Suppressor macrophage treated with lipopolysaccharide for 4 hours (primary cell): ENCODE measurements at regions not wholly inside any gene's neighbourhood (a gene's known extent, or its start where the extent isn't known, plus 50 kb on each side); places are given as distances from the start of the nearest gene placed in this dataset.
"Not testable (repeated sequence)": the region's sequence is repeated elsewhere in the genome, so short reads cannot be mapped to it uniquely, and the experiment has no call there.

Source experiments
- DNase-seq: peaks from one replicate; pipeline ENCODE4 v3.0.0-alpha.2; 2020

DNA sequence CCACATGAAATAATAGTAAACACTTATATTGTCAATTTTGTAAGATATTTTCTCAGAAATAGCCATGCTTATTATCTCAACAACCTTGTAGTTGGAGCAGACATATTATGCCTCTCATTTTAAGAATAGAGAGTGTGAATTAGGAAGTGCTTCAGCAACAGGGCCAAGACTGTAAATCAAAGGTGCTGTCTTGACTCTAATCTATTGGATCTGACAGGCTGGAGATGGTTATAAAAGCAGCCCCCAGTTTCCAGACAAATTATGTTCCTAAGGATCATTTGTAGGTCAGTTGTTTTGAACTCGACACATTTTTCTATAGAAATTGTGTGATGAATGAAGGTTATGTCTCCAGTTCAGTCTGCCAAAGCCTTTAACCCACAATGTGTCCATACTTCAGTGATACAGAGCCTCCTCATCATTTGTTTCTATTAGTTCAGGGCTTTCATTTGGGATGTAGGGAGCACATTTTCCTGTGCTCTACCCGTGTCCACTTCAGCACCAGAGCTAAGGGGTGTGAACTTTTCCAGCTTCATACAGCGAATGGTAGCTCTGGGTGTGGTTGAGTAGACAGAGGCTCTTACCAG is 284.8 kb upstream of the FBXO33 start:
- DNase-seq: no peak

- no peak for DNase-seq
Observed at GRCh38 chr14:39712293-39712999, 280.2 kb upstream of the FBXO33 start.

GRCh38 chr14:39704594-39704993 is 272.4 kb upstream of the FBXO33 start:
- no peak for DNase-seq

GRCh38 chr14:39694341-39694740 is 262.1 kb upstream of the FBXO33 start:
- no peak for DNase-seq

- DNase-seq: no peak
Observed at GRCh38 chr14:39683691-39684260, 251.5 kb upstream of the FBXO33 start.

- no peak for DNase-seq
Observed at GRCh38 chr14:39682582-39682981, 250.3 kb upstream of the FBXO33 start.

DNA sequence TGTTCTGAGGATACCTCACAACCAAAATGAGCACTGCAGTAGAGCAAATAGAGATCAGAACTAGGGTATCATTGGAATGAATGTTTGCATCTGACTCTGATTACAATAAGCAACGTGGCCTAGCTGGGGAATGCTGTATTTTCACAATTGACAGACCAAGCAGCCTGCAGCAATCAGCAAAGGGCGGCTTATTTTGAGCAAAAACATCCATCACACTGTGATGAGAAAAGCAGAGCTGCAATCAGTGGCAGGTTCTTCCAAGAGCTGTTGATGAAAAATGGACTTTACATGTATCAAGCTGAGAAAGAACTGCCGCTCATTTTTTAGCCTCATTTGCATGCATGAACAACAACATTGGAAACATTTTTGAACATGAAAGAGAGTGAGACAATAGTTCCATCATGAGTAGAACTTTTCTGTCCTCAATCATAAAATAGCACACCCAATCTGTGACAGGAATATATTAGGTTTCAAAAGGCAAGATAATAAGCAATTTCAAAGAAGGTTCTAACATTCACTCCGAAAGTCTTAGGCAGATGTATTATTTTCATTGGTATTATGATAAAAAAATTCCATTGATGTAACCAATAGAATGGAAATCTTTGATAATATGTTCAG is 249.7 kb upstream of the FBXO33 start:
- no peak for DNase-seq

GRCh38 chr14:39680777-39681176 is 248.5 kb upstream of the FBXO33 start:
- no peak for DNase-seq

GRCh38 chr14:39673734-39674133 is 241.5 kb upstream of the FBXO33 start:
- DNase-seq: no peak

DNA sequence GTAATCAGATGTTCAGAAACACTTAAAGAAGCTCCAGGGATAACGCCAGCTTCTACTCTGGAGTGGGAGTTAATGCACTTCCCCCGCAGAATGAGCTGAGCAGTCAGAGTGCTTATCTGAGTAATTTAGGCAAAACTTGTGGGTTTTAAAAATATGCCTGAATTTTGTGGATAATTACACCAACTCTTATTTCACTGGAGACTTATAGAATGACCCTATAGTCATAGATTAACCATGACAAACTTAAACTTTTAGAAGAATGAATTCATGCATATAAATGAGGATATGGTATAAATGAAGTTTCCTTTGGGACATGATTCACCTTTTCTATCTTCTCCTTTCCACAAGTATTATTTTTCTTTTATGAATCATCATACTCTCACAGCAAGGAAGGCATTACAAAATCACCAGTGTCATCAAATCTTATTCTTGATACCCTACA is 241.1 kb upstream of the FBXO33 start:
- DNase-seq: no peak

DNA sequence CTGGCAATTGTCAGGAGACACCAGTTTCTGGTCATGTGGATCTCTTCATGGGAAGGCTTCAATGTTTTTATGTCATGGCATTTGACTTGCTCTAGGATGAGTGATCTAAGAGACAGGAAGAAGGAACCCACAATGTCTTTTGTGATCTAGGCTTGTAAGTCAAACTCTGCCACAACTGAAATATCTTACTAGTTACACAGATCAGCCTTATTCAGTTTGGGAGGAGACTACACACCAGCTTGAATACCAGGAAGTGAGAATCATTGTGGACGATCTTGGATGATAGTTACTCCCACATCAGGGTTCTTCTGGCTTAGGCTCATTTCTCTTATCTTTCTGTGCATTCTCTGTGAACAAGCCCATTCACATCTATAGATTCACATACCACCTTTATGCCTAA is 236.2 kb upstream of the FBXO33 start:
- no peak for DNase-seq

GRCh38 chr14:39666386-39666785 is 234.2 kb upstream of the FBXO33 start:
- DNase-seq: no peak

DNA sequence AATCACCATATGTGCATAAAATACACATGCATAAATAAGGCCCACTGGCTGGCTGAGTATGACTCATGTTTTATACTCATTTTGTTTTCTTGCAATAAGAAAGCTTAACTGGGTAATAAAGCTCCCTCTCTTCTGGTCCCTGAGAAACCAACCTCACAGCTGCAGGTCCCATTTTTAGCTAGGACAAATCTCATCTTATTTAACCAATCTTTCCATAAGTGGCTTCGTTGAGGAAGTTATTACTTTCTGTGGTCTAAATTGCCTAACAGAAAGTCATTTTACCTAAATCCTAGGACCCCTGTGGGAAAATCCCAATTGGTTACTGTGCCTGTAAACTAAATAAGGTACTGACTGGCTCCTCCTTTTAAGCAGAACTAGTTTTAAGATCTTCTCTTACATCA is 232.8 kb upstream of the FBXO33 start:
- no peak for DNase-seq

GRCh38 chr14:39664646-39665045 is 232.4 kb upstream of the FBXO33 start:
- DNase-seq: no peak

DNA sequence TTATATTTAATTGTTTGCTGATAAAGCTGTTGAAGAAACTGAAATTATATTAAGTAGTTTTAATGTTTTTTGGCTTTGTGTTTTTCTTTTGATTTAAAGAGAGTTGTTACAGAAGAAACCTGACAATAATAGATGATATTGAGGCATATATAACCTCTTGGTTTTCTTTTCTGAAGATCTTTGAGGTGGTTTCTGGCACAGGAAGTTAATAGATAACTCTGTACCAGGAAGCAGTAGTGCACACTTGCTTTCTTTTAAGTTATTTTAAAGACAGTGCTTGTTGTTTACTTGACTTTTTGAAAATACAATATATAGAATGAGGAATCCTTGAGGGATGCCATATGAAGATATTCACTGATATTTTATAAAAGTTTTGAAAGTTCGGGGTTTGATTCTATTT is 209.0 kb upstream of the FBXO33 start:
- no peak for DNase-seq

GRCh38 chr14:39639009-39639408 is 206.8 kb upstream of the FBXO33 start:
- not testable (repeated sequence) for DNase-seq

- no peak for DNase-seq
Observed at GRCh38 chr14:39628087-39628486, 195.9 kb upstream of the FBXO33 start.

DNA sequence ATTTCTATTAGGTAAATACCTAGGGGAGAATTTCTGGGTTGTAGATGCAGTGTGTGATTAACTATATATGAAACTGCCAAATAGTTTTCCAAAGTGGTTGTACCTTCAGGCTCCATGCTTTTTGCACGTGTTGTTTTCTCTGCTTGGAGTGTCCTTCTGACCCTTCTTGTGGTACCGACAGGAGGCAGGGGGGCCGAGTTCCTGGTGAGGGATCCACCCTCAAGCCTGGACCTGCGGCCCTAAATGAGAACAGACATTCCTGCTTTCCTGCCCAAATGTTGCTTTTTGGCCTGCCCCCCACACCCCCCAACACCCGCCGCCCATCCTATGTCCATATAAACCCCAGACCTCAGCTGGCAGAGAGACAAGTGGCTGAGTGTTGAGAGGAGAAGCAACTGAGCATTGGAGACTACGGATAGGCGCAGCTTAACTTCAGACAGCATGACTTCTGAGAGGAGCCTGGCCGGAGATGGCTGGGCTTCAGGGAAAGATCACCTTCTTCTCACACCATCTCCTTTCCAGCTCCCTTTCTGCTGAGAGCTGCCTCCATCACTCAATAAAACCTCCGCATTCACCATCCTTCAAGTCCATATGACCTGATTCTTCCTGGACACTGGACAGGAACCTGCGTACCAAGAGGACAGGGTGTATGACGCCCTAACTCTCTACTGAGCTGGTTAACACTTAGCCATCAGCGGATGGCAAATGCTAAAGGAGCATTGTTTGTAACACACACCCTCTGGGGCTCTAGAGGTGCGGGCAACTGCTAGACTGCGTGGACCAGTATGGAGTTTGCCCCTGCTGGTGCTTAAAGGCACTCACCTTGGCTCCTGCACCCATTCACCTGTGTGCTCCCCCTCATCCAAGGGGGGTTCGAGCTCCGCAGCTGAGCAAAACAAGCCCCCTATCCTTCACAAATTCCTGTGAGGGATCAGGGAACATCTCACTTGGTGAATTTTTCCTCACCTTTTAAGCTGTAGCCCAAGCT is 194.7 kb upstream of the FBXO33 start:
- no peak for DNase-seq

DNA sequence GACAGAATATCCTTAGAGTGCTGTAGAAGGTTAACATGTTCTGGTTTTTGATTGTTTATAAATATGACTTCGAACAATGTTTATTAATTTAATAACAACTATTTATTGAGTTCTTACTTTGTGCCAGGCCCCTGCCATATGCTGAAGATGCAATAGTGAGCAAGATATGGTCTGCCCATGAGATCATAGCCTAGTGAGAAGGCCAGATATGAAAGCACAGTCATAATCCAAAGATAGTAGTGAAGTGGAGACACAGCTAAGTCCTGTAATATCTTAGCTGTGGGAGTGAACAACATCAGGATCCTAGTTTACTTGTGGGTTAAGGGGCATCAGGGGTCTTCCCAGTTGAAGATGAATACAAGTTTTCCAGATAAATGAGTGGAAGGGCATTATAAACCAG is 189.4 kb upstream of the FBXO33 start:
- DNase-seq: no peak

GRCh38 chr14:39621223-39621622 is 189.0 kb upstream of the FBXO33 start:
- no peak for DNase-seq

DNA sequence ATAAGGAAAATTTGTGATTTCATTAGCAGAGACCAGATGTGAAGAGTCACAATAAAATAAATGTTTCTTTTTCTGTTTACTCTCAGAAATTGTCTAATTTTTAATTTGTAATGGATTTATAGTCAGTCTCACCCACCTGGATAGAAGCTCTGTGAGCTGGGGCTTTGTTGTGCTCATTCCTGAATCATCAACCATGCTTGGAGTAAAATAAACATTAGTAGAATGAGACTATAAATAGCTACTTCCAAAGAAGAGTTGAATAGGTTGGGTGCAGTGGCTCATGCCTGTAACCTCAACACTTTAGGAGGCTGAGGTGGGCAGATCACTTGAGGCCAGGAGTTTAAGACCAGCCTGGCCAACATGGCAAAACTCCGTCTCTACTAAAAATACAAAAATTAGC is 185.3 kb upstream of the FBXO33 start:
- no peak for DNase-seq

DNA sequence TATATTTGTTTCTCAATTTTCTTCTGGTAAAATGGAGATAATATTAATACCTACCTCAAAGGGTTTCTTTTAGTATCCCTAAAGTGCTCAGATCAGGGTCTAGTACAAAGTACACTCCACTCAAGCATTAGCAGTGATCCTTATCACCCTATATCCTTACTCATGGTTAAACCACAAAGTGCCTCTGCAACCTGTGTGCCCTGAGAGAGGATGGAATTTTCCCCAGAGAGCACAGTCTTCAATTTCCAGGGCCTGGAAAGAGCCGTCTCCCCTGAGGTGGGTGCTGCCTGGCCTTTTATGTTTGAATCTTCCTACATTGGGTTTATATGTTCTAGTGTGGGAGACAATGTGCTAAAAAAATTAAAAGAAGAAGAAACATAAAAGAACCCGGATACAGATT is 183.1 kb upstream of the FBXO33 start:
- DNase-seq: no peak
